OCI-LY3 (cell line): ENCODE measurements at regions not wholly inside any gene's neighbourhood (a gene's known extent, or its start where the extent isn't known, plus 50 kb on each side); places are given as distances from the start of the nearest gene placed in this dataset.

Source experiments
- H2AFZ ChIP-seq: fragments of 200-600, 300-600 bp; shearing (Covaris generic); 2 replicates; pipeline ENCODE4 v1.6.0; 2014; ENCODE audit warnings: antibody characterized with exemption, low read depth, low read length
- H3K27ac ChIP-seq: fragments of 200-600, 300-600 bp; sonication (generic); 2 replicates; pipeline ENCODE4 v1.5.1; 2014; ENCODE audit warnings: mild to moderate bottlenecking, low read length, moderate library complexity, mixed read lengths
- H3K27me3 ChIP-seq: fragments of 200-600, 300-600 bp; sonication (generic); 2 replicates; pipeline ENCODE4 v1.6.1; 2014; ENCODE audit warnings: low read depth, low read length, mixed read lengths
- H3K36me3 ChIP-seq: fragments of 200-600, 300-600 bp; sonication (generic); replicated peaks from 2 replicates; pipeline ENCODE3; 2014; ENCODE audit warnings: low read depth, low read length, mixed read lengths
- H3K4me1 ChIP-seq: fragments of 300-600, 200-600 bp; sonication (generic); 2 replicates; pipeline ENCODE4 v1.6.1; 2014; ENCODE audit warnings: low read length, mixed read lengths
- H3K4me2 ChIP-seq: fragments of 200-600, 300-600 bp; sonication (generic); 2 replicates; pipeline ENCODE4 v1.6.1; 2014; ENCODE audit warnings: low read length, mixed read lengths
- H3K4me3 ChIP-seq: fragments of 300-600, 200-600 bp; sonication (generic); 2 replicates; pipeline ENCODE4 v1.5.1; 2014; ENCODE audit warnings: antibody characterized with exemption, mild to moderate bottlenecking, low read length, moderate library complexity
- H3K79me2 ChIP-seq: fragments of 300-600, 200-600 bp; shearing (Covaris generic); 2 replicates; pipeline ENCODE4 v1.6.1; 2014; ENCODE audit warnings: mild to moderate bottlenecking, low read length, mixed read lengths
- H3K9ac ChIP-seq: fragments of 300-600, 200-600 bp; shearing (Covaris generic); 2 replicates; pipeline ENCODE4 v1.6.0; 2014; ENCODE audit warnings: mild to moderate bottlenecking, low read length, moderate library complexity
- H3K9me3 ChIP-seq: fragments of 200-600, 300-600 bp; shearing (Covaris generic); 2 replicates; pipeline ENCODE4 v1.6.1; 2014; ENCODE audit warnings: low read length, mixed read lengths; ENCODE audit not compliant: insufficient read depth
- H4K20me1 ChIP-seq: fragments of 200-600, 300-600 bp; sonication (generic); 2 replicates; pipeline ENCODE4 v1.6.1; 2016; ENCODE audit warnings: low read length, mixed read lengths; ENCODE audit not compliant: insufficient read depth
- EZH2phosphoT487 ChIP-seq: fragments of 200-600 bp; shearing (Covaris generic); IDR thresholded peaks from 2 replicates; pipeline ENCODE4 v1.6.1; 2018; ENCODE audit warnings: antibody characterized with exemption, mixed run types, low read depth
- TF ChIP-seq, protein P1 (sequence below): fragments of 200-600, 300-600 bp; sonication (generic); IDR thresholded peaks from 2 replicates; pipeline ENCODE4 v1.5.1; 2014; ENCODE audit warnings: antibody characterized with exemption, low read length, low read depth

DNA sequence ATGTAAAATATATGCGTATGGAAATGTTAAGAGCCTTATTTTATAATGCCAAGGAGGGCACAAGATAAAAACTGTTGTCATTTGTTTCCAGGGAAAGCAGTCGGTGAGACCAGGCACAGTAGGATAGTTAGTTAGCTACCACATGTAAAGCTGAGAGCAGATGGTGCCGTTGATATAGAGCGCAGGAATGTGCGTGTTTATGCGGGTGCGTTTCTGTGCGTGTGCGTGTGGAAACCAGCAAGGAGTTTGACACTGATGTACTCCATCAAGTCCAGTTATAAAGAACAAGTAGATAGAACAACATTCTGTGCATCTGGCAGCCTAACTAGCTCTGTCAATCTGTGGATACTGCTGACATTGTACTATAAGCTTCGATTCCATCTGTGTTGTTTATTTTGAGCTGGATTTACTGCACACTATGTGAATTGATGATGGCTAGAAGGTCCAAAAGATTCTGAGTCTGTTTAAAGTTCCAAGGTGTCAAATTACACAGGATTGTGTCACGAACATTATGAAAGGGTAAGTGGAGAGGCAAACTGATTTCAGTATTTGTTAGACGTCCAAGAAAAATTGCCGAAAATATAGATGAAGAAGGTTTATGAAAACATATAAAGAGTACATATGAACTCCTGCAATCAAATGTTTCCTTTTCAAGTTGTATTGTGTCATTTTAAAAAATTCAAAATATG, 494.9 kb upstream of the MEF2C start:
- H3K9ac ChIP-seq: no peak overlapping the region
- H2AFZ ChIP-seq: no peak overlapping the region
- no peak for TF ChIP-seq EZH2phosphoT487
- TF ChIP-seq, protein P1, sequence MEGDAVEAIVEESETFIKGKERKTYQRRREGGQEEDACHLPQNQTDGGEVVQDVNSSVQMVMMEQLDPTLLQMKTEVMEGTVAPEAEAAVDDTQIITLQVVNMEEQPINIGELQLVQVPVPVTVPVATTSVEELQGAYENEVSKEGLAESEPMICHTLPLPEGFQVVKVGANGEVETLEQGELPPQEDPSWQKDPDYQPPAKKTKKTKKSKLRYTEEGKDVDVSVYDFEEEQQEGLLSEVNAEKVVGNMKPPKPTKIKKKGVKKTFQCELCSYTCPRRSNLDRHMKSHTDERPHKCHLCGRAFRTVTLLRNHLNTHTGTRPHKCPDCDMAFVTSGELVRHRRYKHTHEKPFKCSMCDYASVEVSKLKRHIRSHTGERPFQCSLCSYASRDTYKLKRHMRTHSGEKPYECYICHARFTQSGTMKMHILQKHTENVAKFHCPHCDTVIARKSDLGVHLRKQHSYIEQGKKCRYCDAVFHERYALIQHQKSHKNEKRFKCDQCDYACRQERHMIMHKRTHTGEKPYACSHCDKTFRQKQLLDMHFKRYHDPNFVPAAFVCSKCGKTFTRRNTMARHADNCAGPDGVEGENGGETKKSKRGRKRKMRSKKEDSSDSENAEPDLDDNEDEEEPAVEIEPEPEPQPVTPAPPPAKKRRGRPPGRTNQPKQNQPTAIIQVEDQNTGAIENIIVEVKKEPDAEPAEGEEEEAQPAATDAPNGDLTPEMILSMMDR: no peak
- no peak overlapping the region for H3K4me3 ChIP-seq
- no peaks in the 10 kb centered on the region for H3K79me2 ChIP-seq
- H3K36me3 ChIP-seq: no peaks in the 10 kb centered on the region
- no peaks in the 10 kb centered on the region for H4K20me1 ChIP-seq
- H3K27me3 ChIP-seq: no peaks in the 10 kb centered on the region
- no peaks in the 10 kb centered on the region for H3K4me1 ChIP-seq
- H3K27ac ChIP-seq: no peak overlapping the region
- H3K9me3 ChIP-seq: no peaks in the 10 kb centered on the region
- no peak overlapping the region for H3K4me2 ChIP-seq

DNA sequence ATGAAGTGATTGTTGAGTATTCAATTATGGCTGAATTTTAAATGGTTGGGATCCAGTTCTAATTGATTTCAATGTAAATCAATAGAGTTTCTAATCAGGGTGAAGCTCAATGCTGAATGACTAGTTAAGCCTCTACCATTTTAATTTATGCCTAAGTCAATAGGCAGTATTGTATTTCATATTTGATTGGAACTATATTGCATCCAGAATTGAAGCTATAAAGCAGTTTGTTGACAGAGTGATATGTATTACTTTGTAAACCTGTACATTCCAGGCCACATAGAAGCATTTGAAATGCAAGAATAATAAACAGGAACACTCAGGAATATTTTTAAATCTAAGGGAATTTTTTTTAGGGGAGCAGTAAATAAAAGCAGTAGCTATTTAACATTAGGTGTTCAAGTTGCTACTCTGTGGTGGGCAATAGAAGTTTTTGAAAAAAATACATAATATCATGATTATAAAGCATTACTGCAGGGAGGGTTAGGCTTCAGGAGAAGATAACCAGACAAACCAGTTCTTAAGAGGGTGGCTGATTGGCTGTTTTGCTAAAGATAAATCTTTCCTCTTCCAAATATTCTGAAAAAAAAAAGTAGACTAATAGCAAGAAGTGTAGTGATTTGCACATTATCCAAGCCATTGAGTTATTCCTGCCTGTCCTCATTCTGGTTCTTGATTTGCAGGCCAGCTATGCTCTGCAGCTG, 492.0 kb upstream of the MEF2C start:
- TF ChIP-seq, protein P1: no peak
- no peak for TF ChIP-seq EZH2phosphoT487
- Histone ChIP-seq H2AFZ (no peak overlapping the region), H4K20me1 (no peaks in the 10 kb centered on the region), H3K9ac (no peak overlapping the region), H3K4me2 (no peak overlapping the region), H3K79me2 (no peaks in the 10 kb centered on the region), H3K4me3 (no peak overlapping the region), H3K9me3 (no peaks in the 10 kb centered on the region), H3K36me3 (no peaks in the 10 kb centered on the region), H3K4me1 (no peaks in the 10 kb centered on the region), H3K27me3 (no peaks in the 10 kb centered on the region), H3K27ac (no peak overlapping the region)

DNA sequence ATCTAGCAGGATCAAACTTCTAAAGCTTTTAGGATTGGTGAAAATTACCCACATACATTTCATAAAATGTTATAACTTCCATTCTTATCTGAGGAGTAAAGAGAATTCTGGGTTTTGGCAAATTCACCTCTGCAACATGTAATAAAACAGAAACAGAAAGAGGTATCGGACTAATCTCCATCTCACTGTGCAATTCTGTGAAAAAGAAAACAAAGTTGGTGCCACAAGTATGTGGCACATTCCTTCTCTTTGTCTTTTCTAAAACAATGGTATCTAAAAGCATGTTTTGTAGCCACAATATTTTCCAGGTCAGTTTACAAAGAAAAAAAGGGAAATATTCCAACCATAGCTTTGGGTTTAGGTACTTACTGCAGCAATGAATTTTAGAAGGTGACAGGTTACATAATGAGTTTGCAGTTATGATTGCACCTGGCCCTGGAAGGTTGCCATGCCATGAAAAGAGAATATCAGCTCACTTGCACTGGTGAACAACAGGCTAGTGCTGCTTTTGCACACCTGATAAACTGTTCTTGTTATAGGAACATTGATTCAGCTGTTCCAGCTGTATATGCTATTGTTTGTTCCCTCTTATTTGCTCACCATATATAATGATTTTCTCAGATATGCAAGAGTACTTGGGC, 491.3 kb upstream of the MEF2C start:
- Histone ChIP-seq H3K79me2 (no peaks in the 10 kb centered on the region), H4K20me1 (no peaks in the 10 kb centered on the region), H3K4me1 (no peaks in the 10 kb centered on the region), H3K4me2 (no peak overlapping the region), H3K27ac (no peak overlapping the region), H3K9me3 (no peaks in the 10 kb centered on the region), H3K27me3 (no peaks in the 10 kb centered on the region), H3K36me3 (no peaks in the 10 kb centered on the region), H2AFZ (no peak overlapping the region), H3K9ac (no peak overlapping the region), H3K4me3 (no peak overlapping the region)
- TF ChIP-seq EZH2phosphoT487: no peak
- TF ChIP-seq, protein P1: no peak

DNA sequence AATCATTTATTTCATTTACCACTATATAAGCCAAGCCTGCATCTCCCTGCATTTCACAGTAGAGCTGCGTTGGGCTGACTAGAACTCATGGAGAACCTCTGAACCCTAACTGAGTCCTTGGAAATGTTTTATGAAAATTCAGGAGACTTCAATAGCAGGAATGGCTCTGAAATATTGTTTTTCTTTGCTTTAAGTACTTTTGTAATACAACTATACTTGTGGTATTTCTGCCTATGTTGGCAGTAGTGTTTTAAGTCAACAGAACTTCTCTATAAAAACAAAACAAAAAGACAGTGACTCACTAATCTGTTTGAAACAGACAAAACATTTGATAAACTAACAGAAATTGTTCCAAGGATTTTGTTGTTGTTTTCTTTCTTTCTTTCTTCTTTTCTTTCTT, 489.2 kb upstream of the MEF2C start:
- no peaks in the 10 kb centered on the region for H3K36me3 ChIP-seq
- TF ChIP-seq, protein P1: no peak
- no peak for TF ChIP-seq EZH2phosphoT487
- no peak overlapping the region for H2AFZ ChIP-seq
- H3K9me3 ChIP-seq: no peaks in the 10 kb centered on the region
- no peak overlapping the region for H3K4me3 ChIP-seq
- H3K79me2 ChIP-seq: no peaks in the 10 kb centered on the region
- H3K27ac ChIP-seq: no peak overlapping the region
- no peak overlapping the region for H3K4me2 ChIP-seq
- no peaks in the 10 kb centered on the region for H3K4me1 ChIP-seq
- no peaks in the 10 kb centered on the region for H3K27me3 ChIP-seq
- no peak overlapping the region for H3K9ac ChIP-seq
- H4K20me1 ChIP-seq: no peaks in the 10 kb centered on the region
